Neural cell (in vitro differentiated cells): ENCODE measurements at regions not wholly inside any gene's neighbourhood (a gene's known extent, or its start where the extent isn't known, plus 50 kb on each side); places are given as distances from the start of the nearest gene placed in this dataset.

Source experiments
- H2AFZ ChIP-seq: fragments of 200-600, 300-800 bp; sonication (generic), shearing (Covaris generic); 2 replicates; pipeline ENCODE4 v1.6.0; 2014; ENCODE audit warnings: low read depth, mild to moderate bottlenecking, antibody characterized with exemption, low read length, moderate library complexity
- H3F3A ChIP-seq: fragments of 200-600 bp; shearing (Covaris generic); 2 replicates; pipeline ENCODE4 v1.6.1; 2016; ENCODE audit warnings: mild to moderate bottlenecking, moderate library complexity, mixed read lengths, antibody characterized with exemption, low read length; ENCODE audit not compliant: insufficient read depth, poor library complexity, severe bottlenecking
- H3K27ac ChIP-seq: fragments of 200-600, 300-800 bp; sonication (generic), shearing (Covaris generic); 2 replicates; pipeline ENCODE4 v1.5.1; 2014; ENCODE audit warnings: mild to moderate bottlenecking, low read length, moderate library complexity
- H3K27me3 ChIP-seq: fragments of 300-800, 200-600 bp; sonication (generic), shearing (Covaris generic); 2 replicates; pipeline ENCODE4 v1.6.0; 2014; ENCODE audit warnings: mild to moderate bottlenecking, low read depth, low read length, moderate library complexity; ENCODE audit not compliant: insufficient read depth
- H3K36me3 ChIP-seq: fragments of 300-800, 200-600 bp; sonication (generic), shearing (Covaris generic); 2 replicates; pipeline ENCODE4 v1.5.1; 2014; ENCODE audit warnings: mild to moderate bottlenecking, antibody characterized with exemption, low read length, moderate library complexity; ENCODE audit not compliant: insufficient read depth
- H3K4me2 ChIP-seq: fragments of 300-800, 200-600 bp; sonication (generic), shearing (Covaris generic); 2 replicates; pipeline ENCODE4 v1.6.0; 2014; ENCODE audit warnings: mild to moderate bottlenecking, low read length
- H3K4me3 ChIP-seq: fragments of 300-800, 200-600 bp; sonication (generic), shearing (Covaris generic); 2 replicates; pipeline ENCODE4 v1.5.1; 2014; ENCODE audit warnings: mild to moderate bottlenecking, low read length, moderate library complexity
- H3K79me2 ChIP-seq: fragments of 200-600 bp; shearing (Covaris generic); replicated peaks from 2 replicates; pipeline ENCODE4 v1.6.0; 2014; ENCODE audit warnings: mild to moderate bottlenecking, low read length, moderate library complexity; ENCODE audit not compliant: insufficient read depth
- H3K9ac ChIP-seq: fragments of 300-800, 200-600 bp; sonication (generic), shearing (Covaris generic); 2 replicates; pipeline ENCODE4 v1.6.1; 2016; ENCODE audit warnings: mild to moderate bottlenecking, low read length, mixed read lengths
- H3K9me2 ChIP-seq: fragments of 200-600 bp; shearing (Covaris generic); 2 replicates; pipeline ENCODE4 v1.6.1; 2016; ENCODE audit warnings: mild to moderate bottlenecking, low read length, mixed read lengths; ENCODE audit not compliant: insufficient read depth
- H3K9me3 ChIP-seq: fragments of 200-600, 300-800 bp; sonication (generic), shearing (Covaris generic); 2 replicates; pipeline ENCODE4 v1.6.1; 2016; ENCODE audit warnings: mild to moderate bottlenecking, mixed run types, low read length, moderate library complexity, mixed read lengths
- H4K20me1 ChIP-seq: fragments of 200-600 bp; shearing (Covaris generic); 2 replicates; pipeline ENCODE4 v1.6.1; 2016; ENCODE audit warnings: mild to moderate bottlenecking, mixed run types; ENCODE audit not compliant: insufficient read depth
- CTCF ChIP-seq: fragments of 450-650 bp; IDR thresholded peaks from 2 replicates; pipeline ENCODE4 v1.5.1; 2014; ENCODE audit warnings: antibody characterized with exemption, mild to moderate bottlenecking, moderate library complexity; ENCODE audit not compliant: poor library complexity, severe bottlenecking
- EP300 ChIP-seq: fragments of 450-650 bp; conservative IDR thresholded peaks from 2 replicates; pipeline ENCODE4 v1.6.1; 2014; ENCODE audit warnings: antibody characterized with exemption, mild to moderate bottlenecking, moderate library complexity; ENCODE audit not compliant: poor library complexity, severe bottlenecking
- EZH2 ChIP-seq: fragments of 200-600, 300-800 bp; shearing (Covaris generic), sonication (generic); IDR thresholded peaks from 2 replicates; pipeline ENCODE4 v1.6.1; 2014; ENCODE audit warnings: antibody characterized with exemption, low read length, borderline replicate concordance, mild to moderate bottlenecking; ENCODE audit not compliant: insufficient read depth, poor library complexity, severe bottlenecking
- MXI1 ChIP-seq: fragments of 450-650 bp; conservative IDR thresholded peaks from 2 replicates; pipeline ENCODE4 v1.6.1; 2014; ENCODE audit warnings: antibody characterized with exemption, mild to moderate bottlenecking; ENCODE audit not compliant: poor library complexity, severe bottlenecking
- POLR2AphosphoS5 ChIP-seq: IDR thresholded peaks from 2 replicates; pipeline ENCODE4 v1.6.1; 2012
- RAD21 ChIP-seq: fragments of 450-650 bp; conservative IDR thresholded peaks from 2 replicates; pipeline ENCODE4 v1.6.1; 2014; ENCODE audit warnings: antibody characterized with exemption, mild to moderate bottlenecking, moderate library complexity
- REST ChIP-seq: IDR thresholded peaks from 2 replicates; pipeline ENCODE4 v1.6.1; 2012; ENCODE audit warnings: borderline replicate concordance
- SMC3 ChIP-seq: fragments of 450-650 bp; conservative IDR thresholded peaks from 2 replicates; pipeline ENCODE4 v1.6.1; 2014; ENCODE audit warnings: antibody characterized with exemption, mild to moderate bottlenecking, moderate library complexity; ENCODE audit not compliant: poor library complexity
- TAF1 ChIP-seq: IDR thresholded peaks from 2 replicates; pipeline ENCODE4 v1.6.1; 2012; ENCODE audit warnings: low read depth

GRCh38 chr4:187786190-187786589 lies 209.4 kb upstream of the ZFP42 start:
- Histone ChIP-seq H3F3A (no peaks in the 10 kb centered on the region), H3K27ac (no peak overlapping the region), H3K36me3 (no peaks in the 10 kb centered on the region), H3K4me3 (no peak overlapping the region), H3K9me2 (no peaks in the 10 kb centered on the region), H2AFZ (no peak overlapping the region), H3K4me2 (no peak overlapping the region), H4K20me1 (no peaks in the 10 kb centered on the region), H3K27me3 (no peaks in the 10 kb centered on the region), H3K9me3 (no peaks in the 10 kb centered on the region), H3K79me2 (no peaks in the 10 kb centered on the region), H3K9ac (no peak overlapping the region)
- TF ChIP-seq POLR2AphosphoS5 (no peak), CTCF (no peak), EZH2 (no peak), REST (no peak), EP300 (no peak), TAF1 (no peak), MXI1 (no peak)

GRCh38 chr4:187789078-187789477 lies 206.5 kb upstream of the ZFP42 start:
- H3K9me2 ChIP-seq, result no peaks in the 10 kb centered on the region
- H3K27me3 ChIP-seq, result no peaks in the 10 kb centered on the region
- H2AFZ ChIP-seq, result no peak overlapping the region
- no peaks in the 10 kb centered on the region for H4K20me1 ChIP-seq
- no peaks in the 10 kb centered on the region for H3K79me2 ChIP-seq
- H3K4me3 ChIP-seq, result no peak overlapping the region
- no peak overlapping the region for H3K4me2 ChIP-seq
- H3K9ac ChIP-seq, result no peak overlapping the region
- H3F3A ChIP-seq, result no peaks in the 10 kb centered on the region
- H3K27ac ChIP-seq, result no peak overlapping the region
- H3K9me3 ChIP-seq, result no peaks in the 10 kb centered on the region
- no peaks in the 10 kb centered on the region for H3K36me3 ChIP-seq
- no peak for TF ChIP-seq TAF1
- no peak for TF ChIP-seq EP300
- TF ChIP-seq POLR2AphosphoS5, result no peak
- no peak for TF ChIP-seq MXI1
- no peak for TF ChIP-seq REST
- no peak for TF ChIP-seq RAD21
- no peak for TF ChIP-seq SMC3
- no peak for TF ChIP-seq CTCF
- no peak for TF ChIP-seq EZH2
